Erythroblast (primary cell): ENCODE measurements at regions not wholly inside any gene's neighbourhood (a gene's known extent, or its start where the extent isn't known, plus 50 kb on each side); places are given as distances from the start of the nearest gene placed in this dataset.

Source experiments
- DNase-seq, 2 experiments: peaks; one replicate each; lab custom pipeline; 2025; lab: John Stamatoyannopoulos, UW
- GATA1 ChIP-seq: IDR thresholded peaks from 2 replicates; pipeline ENCODE4 v1.6.1; 2011; ENCODE audit warnings: low read depth, mild to moderate bottlenecking, control low read depth, low read length, moderate library complexity
- POLR2A ChIP-seq: IDR thresholded peaks from 2 replicates; pipeline ENCODE4 v1.6.1; 2011; ENCODE audit warnings: mild to moderate bottlenecking, low read length

DNA sequence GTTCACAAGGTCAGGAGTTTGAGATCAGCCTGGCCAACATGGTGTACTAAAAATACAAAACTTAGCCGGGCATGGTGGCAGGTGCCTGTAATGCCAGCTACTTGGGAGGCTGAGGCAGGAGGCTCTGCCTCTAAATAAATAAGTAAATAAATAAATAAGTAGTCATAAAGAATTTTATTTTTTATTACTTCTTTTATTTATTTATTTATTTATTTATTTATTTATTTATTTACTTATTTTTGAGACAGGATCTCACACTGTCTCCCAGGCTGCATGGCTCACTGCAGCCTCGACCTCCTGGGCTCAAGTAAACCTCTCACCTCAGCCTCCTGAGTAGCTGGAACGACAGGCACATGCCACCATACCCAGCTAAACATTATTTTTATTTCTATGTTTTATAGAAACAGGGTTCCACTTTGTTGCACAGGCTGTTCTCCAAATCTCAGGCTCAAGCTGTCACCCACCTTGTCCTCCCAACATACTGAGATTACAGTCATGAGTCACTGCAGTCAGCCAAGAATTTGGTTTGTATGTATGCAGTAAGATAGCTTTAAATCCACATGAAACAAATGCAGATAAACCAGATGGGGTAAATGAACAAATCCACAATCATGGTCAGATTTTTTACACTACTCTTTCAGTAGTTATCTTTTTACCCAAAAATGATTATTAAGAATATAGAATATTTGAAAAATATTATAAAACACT lies 523.3 kb upstream of the RGS18 start:
- TF ChIP-seq GATA1 (no peak), POLR2A (no peak)
- peak in 1 of 2 experiments; percentile 10 for DNase-seq

- TF ChIP-seq POLR2A (no peak), GATA1 (no peak)
- DNase-seq = no peak
These were observed 521.9 kb upstream of the RGS18 start for GRCh38 chr1:191636345-191636744.

DNA sequence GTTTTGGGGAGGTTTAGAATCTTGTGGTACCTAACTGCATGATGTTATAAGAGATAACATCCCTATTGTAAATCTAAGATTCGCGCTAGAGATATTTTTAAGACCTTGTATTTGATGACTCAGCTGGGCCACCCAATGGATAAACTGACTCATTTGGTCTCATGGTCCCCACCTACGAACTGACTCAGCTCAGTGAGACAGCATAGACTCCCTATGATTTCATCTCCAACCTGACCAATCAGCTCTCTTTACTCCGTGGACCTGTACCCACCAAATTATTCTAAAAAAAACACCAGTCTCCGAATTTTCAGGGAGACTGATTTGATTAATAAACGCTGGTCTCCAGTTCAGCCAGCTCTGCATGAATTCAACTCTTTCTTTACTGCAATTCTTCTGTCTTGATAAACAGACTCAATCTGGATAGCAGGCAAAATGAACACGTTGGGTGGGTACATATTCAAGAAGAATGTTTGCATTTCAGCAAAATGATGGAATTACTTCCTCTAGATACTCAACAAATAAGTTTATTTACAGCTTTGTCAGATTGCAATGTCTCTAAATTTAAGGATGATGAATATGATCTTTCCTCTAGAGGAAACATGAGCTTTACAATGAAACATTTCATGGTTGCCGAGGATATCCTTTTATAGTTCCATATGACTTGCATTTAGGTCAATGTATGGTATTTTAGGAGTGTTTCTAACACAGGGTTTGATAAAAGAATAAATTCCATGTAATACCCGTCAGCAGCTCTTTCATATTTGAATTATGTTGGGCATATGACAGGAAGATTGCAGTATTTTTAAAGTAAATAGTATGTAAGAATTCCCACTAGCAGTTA lies 516.6 kb upstream of the RGS18 start:
- TF ChIP-seq GATA1 (no peak), POLR2A (no peak)
- peak in 1 of 2 experiments; percentile 4 for DNase-seq

DNA sequence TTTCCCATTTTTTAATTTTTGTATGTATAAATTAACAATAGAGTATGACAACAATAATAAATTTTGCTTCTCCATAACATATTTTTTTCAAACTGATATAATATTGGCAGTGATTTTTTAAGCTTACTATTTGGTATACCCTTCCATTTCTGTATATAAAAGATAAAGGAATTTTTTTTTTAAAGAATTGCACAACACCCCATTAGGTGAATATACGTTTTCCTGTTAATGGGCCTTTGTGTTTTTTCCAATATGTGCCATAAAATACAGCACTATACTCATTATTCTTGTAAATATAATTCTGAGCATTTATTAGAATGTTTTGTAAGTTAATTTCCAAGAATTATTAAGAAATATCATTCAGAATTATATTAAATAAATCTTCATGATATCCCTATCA lies 515.2 kb upstream of the RGS18 start:
- DNase-seq = no peak
- TF ChIP-seq GATA1 = no peak
- TF ChIP-seq POLR2A = no peak

DNA sequence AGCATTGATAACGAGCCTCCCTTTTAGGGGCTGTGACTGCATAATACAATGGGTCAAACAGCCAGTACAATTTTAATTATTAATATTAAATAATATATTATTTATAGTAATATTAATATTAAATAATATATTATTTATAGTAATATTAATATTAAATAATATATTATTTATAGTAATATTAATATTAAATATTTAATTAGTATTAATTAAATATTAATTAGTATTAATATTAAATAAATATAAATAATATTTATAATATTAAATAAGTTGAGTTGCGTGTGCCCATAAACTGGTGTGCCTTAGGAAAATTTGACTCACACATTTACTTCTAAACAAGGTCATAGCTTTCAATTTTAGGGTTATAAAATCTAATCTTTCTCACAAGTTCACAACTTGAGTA lies 509.3 kb upstream of the RGS18 start:
- no peak for TF ChIP-seq POLR2A
- no peak for TF ChIP-seq GATA1
- DNase-seq = no peak

- TF ChIP-seq POLR2A (no peak), GATA1 (no peak)
- DNase-seq = no peak
These were observed 496.2 kb upstream of the RGS18 start for GRCh38 chr1:191662051-191662450.

- no peak for DNase-seq
- TF ChIP-seq POLR2A (no peak), GATA1 (no peak)
These were observed 495.5 kb upstream of the RGS18 start for GRCh38 chr1:191662746-191663145.

DNA sequence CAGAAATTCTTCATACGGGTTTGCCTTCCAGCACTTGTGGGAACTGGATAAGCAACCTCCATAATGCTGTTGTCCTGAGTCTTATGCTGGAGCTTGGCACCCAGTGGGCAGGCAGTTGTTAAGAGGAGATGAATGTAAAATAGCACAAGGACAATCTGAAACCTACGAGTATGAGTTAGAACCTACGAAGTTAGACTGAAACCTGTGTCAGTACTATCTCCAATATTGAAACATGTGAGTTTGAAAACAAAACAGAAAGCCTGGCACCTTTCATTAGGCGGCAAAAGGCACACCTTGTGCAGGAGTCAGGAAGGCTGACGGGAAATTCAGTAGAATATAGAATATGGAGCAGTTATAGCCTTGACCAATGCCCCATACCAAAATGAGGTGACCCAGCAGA lies 489.7 kb upstream of the RGS18 start:
- no peak for DNase-seq
- TF ChIP-seq POLR2A (no peak), GATA1 (no peak)

GRCh38 chr1:191669629-191670028 lies 488.6 kb upstream of the RGS18 start:
- no peak for DNase-seq
- TF ChIP-seq POLR2A = no peak
- no peak for TF ChIP-seq GATA1

GRCh38 chr1:191671236-191671635 lies 487.0 kb upstream of the RGS18 start:
- TF ChIP-seq GATA1 (no peak), POLR2A (no peak)

DNA sequence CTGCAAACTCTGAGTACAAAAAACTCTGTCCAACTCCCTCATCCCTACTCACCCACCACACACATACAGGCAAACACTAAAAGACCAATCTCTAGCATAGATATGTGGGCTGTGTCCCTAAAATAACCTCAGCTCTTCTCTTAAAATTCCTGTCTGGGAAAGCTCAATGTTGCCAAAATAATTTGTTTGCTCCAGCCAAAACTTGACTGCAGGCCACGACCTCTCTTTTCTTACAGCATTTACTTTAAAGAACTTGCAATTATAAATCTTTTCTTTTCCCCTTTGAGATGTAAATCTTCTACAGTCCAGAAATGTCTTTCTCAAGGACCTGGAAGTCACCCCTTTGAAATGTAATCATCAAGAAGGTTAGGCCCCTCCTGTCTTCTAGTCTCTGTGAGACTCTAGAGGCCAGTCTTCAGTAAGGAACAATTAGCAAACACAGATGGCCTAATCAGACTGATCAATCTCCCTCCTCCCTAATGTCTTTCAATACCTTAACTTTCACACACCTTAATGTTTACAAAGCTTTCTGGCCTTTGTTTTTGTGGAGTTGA lies 483.6 kb upstream of the RGS18 start:
- no peak for DNase-seq
- no peak for TF ChIP-seq POLR2A
- TF ChIP-seq GATA1 = no peak

More at GRCh38 chr1:191671236-191671635, 487.0 kb upstream of the RGS18 start:
- DNase-seq = no peak

DNA sequence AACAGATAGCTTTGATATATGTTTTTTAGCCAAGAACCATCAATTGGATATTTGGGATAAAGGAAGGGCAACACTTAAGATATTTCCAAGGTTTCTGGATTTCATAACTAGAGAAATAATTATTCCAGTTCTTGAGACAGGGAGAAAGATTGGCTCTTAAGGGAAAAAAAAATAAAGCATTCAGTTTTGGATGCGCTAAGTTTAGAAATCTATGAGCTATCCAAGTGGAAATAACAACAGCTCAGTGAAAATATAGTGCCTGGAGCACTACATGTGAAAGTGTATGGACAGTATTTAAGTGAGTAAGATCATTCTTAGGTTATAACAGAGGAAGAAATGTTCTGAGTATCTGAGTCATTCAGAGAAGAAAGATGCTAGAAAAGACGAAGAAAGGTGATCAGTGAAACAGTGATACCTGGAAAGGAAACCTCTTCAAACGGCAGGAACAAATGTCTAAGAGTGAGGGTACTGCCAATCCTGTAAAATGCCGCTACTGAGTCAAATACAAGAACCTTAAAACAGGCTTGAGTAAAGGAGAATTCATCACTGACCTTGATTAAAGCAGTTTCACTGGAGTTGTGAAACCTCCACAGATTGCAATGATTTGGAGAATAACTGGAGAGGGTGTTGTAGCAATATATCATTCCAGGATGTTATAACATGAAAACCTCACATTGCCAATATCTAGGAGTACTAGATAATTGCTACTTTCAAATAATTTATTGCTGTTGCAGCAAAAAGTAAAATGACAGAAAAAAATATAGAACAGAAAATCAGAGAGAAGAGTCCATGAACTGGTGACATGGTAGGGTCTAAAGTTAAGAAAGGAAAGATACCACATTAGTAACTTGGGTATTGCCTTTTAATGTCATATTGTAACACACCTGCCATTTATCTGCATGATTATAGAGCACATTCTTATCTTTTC lies 482.1 kb upstream of the RGS18 start:
- DNase-seq = no peak
- TF ChIP-seq GATA1 = no peak
- TF ChIP-seq POLR2A = no peak

DNA sequence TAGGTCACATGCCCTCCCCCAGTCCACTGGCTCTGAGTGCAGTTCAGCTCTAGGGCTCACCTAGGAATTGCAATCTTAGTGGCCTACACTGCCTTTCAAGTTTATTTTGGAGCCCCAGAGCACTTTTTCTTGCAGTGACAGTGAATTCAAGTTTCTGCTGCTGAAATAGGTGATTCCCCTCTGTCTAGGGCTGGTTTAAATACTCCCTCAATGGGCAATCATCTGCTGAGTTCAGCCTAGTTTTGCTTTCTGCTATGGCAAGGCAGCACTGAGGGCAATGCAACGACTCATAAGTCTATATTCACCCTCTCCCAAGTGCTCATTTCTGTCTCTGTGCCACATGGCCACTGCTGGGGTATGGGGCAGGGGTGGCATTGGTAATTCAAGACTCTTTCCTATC lies 472.6 kb upstream of the RGS18 start:
- TF ChIP-seq POLR2A = no peak
- no peak for TF ChIP-seq GATA1
- no peak for DNase-seq

DNA sequence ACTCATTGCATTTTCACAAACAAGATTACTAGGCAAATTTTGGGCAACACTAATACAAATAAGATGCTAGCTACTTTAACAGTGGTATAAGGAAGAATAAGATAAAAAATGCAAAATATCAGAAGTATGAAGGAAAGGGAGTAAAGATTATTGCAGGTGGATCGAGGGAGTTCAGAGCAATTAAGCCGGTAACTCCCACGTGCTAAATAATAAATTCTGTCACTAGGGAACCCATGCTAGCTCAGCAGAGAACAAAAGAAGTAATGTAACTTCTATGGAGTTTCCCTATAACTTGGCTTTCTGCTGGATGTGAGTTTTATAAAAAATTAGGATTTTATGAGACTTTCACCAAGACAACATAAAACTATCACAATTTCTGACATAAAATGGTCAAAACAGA lies 470.5 kb upstream of the RGS18 start:
- DNase-seq = no peak
- TF ChIP-seq GATA1 = no peak
- no peak for TF ChIP-seq POLR2A
